ENCODE measurements at regions not wholly inside any gene's neighbourhood (a gene's known extent, or its start where the extent isn't known, plus 50 kb on each side); places are given as distances from the start of the nearest gene placed in this dataset.

DNA sequence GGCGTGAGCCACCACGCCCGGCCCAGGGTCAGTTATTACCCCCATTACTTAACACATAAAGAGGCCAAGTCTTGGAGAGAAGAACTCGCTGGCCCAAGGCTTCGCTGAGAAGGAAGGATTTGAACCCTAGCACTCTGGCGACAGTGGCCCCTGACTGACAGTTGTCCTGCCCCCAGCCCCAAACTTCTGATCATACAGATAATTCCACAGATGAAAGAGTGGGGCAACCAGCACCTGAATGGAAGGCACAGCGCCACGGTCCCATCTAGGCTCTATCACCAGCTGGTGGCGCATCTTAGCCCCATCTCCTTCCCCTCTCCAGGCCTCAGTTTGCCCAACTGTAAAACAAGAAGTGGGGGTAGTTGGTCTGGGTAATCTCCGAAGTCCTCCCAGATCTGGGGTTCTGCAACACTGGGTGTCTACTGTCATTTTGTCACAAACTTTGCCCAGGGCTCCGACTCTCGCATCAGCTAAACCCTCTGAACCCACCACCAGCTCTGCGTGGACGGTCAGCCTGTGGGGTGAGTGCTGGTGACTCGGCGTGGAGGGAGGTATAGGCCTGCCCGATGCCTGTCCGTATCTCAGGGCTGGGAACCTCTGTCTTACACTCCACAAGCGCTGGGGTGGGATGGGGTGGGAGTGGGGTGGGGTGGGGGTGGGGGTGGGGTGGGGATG lies 209.3 kb downstream of the C9orf50 start:
- DNase-seq, result no peak

DNA sequence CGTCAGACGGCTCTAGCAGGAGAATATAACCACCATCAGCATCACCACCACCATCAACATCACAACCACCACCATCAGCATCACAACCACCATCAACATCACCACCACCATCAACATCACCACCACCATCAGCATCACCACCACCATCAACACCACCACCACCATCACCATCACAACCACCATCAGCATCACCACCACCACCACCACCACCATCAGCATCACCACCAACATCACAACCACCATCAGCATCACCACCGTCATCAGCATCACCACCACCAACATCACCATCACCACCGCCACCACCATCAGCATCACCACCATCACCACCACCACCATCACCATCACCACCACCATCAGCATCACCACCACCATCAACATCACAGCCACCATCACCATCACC lies 210.7 kb downstream of the C9orf50 start:
- no peak for DNase-seq

DNA sequence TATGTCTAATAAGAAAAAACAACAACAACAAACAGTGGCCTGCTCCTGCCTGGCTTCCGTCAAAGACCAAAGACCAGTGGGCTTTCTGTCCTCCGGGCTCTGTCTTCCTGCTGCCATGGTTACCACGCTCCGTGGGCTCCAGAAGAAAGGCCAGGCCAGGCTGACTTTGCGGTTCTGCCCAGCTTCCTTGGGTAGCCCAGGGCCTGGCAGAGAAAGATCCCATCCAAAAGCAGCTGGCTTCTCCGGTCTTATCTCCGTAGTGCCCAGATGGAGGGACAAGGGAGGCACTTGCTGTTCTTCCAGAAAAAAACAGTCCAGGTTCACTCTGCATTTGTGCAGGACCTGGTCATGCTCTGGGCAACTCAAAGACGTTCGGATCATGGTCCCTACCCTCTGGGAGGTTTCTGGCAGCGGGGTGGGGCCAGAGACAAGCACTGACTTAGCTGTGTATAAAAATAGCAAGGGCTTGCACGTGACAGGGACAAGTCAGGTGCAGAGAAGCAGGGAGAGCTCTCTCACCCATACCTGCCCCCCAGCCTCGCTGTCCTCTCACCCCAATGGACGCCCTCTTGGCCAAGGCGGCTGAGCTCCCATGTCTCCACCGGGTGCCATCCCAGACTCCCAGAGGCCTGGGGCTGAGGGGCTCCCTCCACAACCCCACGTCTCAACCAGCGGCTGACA lies 212.2 kb downstream of the C9orf50 start:
- DNase-seq, result no peak

DNA sequence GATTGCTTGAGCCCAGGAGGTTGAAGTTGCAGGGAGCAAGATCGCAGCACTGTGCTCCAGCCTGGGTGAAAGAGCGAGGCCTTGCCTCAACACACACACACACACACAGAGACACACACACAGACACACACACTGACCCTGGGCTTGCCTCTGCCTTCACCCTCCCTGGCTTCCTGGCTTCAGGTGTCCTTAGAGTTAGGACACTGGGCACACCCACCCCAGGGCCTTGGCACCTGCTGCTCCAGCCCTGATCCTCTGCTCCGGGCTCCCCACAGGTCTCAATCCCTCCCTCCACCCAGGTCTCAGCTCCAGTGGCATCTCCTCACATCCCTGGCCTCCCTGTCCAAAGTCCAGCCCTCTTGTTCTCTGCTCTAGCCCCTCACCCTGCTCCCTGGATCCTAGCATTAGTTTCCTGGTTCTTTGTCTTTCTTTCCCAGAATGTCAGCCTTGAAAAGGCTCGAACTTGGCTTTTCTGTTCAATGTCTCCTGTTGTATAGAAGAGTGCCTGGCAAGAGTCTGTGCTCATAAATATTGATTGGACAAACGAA lies 212.9 kb downstream of the C9orf50 start:
- DNase-seq, result no peak

DNA sequence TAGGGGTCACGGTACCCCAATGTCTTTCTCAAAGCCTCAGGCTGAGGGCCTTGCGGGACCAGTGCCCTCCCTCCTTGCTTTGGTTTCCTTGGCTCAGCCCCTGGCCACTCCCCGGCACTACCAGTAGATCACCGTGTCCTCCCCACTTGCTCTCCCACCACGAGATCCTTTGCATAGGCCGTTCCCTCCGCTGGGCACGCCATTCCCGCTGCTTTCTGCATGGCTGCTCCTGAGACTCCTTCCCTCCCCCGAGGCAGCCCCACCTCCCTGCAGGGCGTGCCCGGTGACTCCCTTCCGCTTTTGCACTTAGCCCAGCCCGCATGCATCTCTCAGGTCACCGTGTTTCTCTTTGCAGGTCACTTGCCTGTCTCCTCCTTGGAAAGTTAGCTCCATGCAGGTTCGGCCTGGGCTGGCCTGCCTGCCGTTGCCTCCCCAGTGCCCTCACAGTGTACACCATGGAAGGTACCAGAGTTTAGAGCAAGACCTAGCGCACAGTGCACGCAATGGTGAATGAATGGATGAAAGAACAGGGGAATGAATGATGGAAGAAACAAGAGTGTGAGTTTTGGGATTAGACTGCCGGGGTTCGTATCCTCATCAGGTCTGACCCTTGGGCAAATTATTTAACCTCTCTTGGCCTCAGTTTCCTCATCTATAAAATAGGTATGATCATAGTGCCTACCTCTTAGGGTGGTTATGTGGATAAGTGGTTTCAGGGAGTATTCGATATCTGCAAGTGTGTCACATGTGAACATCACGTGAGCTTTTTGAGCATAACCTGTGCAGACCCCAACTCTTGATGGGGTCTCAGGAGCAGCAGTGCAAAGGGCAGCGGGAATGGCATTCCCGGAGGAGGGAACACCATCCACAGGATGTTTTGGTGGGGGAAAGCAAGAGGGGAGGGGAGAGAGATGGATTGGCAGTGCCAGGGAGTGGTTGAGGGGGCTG lies 214.3 kb downstream of the C9orf50 start:
- no peak for DNase-seq

DNA sequence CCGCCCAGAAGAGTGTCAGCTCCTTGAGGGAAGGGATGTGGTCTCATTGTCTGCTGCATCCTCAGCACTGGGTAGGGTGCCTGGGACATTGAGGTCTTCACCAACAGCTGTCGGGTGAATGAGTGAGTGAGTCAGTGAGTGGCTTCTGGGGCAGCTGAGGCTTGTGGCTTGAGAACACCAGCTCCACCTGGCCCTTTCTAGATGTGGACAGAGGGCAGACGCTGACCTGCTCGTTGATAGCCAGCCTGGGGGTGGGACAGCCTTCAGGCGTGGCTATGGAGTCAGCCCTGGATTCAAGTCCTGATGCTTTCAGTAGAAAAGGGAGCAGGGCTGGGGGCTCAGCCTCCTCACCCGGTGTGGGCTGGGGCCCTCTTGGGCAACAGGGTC lies 215.1 kb downstream of the C9orf50 start:
- no peak for DNase-seq

DNA sequence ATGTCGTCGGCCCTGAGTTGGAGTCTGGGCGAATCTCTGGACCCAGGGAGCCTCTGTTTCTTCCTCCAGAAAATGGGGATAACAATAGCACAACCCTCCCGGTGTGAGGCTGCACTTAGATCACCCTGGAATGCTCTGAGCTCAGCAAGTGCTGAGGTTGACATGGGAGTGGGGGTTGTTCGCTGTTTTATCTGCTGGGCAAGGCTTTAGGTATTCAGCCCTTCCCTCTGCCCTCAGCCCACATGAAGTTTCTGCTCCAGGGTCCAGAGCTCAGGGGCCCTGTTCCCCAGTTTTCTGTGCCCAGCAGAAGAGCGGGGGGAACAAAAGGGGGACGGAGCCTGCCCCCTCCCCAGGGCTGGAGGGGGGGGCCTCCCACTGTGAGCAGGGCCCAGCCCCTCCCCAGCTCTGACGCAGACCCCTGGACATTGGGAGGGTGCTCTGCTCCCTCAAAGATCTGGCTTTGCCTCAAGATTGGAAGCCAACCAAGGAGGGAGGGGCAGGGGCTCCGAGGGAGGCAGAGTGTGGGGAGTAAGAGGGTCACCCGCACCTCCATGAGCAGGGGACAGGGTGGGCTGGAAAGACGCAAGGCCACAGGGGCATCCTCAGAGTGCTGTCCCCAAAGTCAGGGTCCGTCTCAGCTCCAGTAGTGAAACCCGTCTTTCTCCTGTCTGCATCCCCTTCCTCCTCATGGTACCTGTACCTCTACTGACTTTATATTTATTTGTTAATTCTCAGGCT lies 215.6 kb downstream of the C9orf50 start:
- DNase-seq, result no peak

DNA sequence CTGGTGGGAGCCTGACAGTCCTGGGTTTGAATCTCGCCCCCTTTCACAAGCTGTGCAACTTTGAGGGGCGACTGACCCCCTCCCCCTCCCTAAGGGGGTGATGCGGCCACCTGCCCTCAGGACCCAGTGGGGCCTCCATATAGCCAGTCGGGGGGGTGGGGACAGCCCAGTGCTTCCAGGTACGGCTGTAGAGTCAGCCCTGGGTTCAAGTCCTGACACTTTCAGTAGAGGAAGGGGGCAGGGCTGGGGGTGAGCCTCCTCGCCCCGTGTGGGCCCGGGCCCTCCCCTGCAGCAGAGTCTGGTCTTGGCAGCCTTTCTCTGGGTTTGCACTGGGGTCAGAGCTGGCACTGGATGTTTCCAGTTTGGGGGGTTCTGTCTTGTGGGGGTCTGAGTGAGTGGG lies 216.3 kb downstream of the C9orf50 start:
- DNase-seq, result no peak

DNA sequence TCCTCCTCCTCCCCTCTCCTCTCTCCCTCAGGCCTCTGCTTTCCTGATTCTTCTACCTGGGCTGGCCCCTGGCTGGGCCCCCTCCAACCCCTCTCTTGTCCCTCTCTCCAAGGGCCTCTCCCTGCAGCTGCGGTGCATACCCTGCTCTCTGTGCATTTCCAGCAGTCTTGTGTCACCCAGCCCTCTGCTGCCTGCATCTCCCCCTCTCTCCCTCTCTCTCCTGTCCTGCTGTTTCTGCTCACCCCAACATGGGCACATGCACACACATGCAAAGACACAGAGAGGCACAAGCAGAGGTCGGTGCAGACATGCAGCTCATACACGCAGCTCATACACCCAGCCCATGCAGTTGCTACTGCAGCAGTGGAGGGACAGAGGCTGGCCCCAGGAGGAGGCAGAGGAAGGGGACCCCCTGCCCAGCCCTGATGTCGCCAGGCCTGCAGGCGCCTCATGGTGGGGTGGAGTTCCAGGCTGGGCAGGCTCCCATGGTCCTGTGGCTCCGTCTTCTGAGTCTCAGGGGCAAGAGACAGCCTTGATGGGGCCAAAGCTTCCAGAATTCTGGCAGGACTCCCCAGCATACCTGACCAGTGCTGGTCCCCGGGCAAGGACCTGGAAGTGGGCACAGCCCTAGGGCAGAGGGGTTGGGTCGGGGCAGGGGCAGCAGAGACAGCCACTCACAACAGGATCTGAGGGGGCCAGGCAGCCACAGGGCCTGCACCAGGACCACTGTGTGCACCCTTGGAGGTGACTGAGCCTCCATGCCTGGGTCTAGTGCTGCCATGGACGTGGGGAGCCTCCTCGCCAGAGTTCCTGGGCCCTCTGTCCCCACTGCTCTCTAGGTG lies 216.9 kb downstream of the C9orf50 start:
- no peak for DNase-seq

DNA sequence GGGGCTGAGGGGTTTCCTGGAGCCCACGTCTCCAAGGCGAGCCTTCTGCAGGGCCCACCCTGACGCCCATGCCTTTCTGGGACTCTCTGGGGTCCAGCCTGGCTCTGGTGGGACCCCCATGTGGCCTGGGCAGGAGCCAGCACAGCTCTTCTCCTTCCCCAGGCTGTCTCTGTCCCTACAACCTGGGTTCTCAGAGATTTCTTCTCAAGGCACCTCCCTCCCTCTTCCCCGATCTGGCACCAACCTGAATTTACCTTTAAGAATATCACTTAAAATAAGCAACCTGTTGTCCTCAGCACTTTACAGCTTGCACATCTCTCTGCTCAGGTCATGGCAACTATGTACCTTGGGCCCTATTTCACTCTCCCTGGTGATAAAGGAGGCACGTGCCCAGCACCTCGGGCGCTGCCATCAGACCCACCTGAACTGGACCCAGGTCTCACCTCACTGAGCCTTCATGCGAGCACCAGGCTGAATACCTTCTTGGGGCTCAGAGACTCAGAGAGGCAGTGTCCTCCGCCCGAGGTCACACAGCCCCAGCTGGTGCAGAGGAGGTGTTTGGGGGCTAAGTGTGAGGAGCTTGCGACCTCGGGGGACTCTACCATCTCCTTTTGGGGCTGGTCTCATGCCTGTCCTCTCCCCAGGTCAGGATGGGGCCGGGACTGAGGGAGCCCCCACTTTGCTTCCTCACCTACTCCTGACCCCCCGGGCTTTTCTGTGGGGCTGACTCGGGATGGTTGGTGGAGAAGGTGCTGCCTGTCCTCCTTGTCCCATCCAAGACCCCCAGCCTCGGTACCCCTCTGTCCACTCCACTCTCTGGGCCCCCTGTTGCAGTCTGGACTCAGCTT lies 217.7 kb downstream of the C9orf50 start:
- no peak for DNase-seq

DNA sequence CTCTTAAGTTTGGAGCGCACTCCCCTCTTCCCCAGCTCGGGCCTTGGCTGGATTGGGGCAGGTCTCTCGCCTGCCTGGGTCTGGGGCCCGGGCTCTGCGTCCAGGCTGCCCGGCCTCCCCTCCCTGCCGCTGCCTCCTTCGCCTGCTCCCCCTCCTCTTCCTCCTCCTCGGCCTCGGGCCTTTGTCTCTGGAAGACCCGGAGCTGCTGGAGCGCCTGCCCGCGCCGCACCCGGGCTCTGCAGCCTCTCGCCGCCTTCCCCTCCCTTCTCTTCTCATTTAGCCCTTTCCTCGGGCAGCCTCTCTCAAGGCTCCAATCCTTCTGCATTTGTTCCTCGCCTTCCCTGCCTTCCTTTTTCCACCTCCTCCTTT lies 218.5 kb downstream of the C9orf50 start:
- no peak for DNase-seq

DNA sequence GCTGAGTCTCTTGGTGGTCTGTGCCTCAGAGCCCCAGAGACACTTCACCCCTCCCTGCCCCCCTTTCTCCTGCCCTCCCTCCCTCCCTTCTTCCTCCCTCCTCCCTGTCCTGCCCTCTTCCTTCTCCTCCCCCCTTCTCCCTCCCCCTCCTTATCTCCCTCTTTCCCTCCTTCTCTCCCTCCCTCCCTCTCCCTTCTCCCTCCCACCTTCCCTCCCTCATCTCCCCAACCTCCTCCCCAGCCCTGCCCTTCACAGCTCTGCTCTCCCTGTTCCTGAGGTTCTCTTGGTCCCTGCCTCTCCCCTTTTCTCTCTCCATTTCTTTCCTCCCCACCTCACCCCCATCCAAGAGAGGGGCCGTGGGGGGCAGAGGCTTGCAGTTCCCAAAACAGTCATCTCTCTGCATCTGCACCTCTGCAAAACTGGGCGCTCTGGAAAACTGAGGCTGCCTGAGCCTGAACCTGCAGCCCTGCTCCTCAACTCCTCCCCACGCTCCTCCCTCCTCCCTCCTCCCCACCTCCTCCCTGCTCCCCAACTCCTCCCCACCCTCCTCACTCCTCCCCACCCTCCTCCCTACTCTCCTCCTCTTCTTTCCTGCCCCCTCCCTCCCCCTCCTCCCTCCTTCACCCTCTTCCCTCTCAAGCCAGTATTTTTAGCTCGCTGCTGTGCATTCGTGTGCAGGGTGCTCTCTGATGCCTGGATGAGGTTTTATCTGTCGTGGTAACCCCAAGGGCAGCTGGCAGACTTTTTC lies 219.1 kb downstream of the C9orf50 start:
- no peak for DNase-seq

DNA sequence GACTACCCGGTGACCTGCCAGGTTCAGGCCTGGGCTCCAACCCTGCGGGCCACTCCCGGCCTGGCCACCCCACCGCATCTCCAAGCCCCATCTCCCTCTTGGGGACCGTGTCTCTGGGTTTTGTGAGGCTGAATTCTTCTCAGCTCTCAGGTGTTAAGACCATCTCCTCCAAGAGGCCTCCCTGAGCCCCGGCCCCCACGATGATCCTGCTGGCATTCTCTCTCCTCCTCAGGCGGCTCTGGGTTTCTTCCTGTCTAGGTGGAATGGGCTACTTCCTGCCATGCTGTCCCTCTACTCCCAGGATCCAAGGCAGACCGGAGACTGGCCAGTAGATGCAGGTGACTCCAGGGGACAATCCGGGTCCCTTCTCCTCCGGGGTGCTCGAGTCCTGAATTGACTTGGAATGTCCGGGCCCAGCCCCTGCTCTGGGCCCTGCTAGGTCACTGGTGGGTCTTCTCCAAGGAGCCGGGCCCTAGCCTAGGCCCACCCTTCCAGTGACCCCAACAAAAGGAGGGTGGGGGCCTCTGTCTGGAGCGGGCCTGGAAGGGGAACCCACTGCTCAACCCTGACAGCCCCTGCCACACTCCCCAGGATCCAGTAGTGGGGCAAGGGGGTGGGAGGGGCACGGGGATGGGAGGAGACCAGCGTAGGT lies 219.8 kb downstream of the C9orf50 start:
- no peak for DNase-seq

DNA sequence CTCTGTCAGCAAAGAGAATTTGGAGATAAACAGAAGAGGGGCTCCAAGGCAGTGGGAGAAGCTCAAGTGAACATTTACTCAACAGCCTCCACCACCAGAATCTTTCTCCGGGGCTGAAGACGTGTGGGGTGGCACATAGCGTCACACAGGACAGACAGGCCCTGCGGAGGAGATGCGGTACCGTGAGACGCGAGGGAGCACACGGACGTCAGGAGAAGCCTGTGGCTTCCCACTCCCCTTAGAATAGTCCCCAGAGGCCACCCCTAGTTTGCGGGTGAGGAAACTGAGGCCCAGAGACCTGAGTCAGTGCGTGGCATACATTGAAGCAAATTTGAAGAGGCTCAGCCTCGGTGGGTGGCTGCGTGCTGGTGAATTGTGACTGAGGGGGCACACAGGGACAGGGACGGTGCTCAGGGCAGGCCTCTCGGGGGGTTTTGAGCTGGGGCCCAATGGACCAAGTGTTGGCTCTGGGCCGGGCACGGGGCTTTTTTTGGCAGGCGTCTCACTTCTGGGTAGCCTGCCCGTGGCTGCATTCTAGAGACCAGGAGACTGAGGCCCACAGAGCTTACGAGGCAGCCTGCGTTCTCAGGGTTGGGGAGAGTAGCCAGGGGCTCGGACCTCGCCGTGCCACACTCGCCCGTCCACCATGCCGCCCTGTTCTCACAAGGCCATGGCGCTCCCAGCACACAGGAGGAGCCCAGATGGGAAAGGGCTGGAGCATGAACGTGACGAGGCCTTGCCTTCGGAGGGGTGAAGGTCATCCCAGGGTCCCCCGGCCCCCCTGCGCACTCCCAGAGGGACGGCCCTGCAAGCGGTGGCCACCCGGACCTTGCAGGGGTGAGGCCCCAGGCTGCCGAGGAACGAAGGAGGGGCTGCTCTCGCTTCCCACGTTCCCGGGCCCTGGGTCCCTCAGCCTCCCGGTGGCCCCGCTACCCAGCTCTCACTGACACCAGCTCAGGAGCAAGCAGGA lies 220.6 kb downstream of the C9orf50 start:
- no peak for DNase-seq

DNA sequence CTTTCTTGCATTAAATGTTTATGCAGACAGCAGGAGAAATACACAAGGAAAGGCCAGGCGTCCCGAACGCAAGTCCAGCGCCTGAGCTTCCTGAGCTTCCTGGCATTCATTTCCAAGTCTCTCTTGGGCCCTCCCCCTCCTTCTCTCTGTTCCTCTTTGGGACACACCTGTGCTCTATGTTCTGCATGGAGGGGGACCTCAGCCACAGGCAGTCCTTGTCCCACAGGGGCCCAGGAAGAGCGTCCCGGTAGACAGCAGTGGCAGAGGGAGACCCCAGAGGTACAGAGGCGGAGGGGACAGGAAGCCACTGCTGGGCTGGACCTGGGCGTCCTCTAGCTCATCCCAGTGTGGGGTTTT lies 221.3 kb downstream of the C9orf50 start:
- DNase-seq, result no peak

DNA sequence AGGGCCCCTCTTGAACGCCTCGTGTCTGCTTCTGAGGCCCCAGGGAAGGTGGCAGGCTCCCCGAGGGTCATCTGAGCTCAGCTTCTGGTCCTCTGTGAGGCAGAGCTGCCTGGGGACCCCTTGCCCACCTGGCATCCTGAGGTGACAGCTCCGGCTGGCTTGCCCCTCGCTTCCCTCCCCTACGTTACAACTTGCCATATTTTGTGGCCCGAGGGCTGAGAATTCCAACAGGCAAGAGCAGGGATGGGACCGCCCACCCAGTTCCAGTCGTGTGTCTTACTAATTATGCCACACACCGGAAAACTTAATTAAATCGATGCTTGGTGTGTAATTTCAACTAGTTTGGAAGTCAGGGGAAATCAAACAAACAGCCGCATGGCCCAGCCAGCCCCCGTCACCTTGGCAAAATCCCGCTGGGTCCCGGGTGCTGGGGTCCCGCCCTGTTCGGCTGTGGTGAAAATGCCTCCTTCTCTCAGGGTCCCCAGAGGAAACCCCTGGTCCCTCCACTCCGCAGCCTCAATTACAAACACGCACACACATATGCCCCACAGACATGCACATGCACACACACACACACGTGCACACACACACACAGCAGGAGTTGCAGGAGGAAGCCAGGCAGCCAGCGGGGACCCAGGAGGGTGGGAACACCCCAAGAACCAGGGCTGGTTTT lies 221.0 kb upstream of the IER5L start:
- DNase-seq, result no peak

DNA sequence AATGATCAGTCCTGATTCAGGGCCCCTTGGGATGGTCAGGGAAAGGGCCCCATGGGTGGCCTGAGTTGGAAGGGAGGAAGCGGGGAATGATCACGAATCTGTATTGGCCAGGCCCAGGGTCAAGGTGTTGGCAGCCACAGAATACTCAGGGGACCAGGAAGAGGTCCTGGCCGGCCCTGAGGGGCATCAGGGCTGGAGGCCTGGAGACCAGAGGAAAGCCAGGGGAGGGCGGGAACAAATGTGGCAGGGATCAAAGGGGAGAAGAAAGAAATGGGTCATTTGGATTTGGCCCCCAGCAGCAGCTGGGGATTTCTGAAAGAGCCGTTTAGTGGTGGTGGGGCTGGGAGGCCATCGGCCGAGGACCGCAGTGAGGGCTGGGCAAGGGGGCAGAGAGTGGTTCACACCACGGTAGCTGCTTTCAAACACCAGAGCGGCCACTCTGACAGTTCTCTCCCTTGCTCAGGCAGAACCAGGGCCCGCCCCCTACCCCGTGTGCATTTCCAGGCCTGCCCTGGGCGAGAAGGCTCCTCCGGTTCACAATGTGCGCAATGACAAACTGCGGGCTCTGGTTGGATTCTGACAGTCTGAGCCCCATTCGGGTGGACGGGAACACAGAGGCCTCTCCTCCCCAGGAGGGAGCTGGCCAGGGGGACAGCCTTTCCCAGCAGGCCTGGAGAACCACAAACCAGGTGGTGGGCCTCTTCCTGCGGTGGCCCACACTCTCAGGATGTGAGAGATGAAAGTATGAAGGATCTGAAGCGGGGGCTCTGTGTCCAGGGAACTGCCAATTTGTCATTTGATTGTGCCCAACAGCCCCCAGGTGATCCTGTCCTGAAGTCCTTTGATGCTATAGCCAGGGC lies 220.3 kb upstream of the IER5L start:
- no peak for DNase-seq

Data from NK-92 treated with Interleukin-12 subunit alpha and Interleukin-12 subunit beta, amount 100 ng/mL, for 24 hours (cell line).